Muscle of leg (tissue), 3 donors: ENCODE measurements at regions not wholly inside any gene's neighbourhood (a gene's known extent, or its start where the extent isn't known, plus 50 kb on each side); places are given as distances from the start of the nearest gene placed in this dataset.

Experiments
- DNase-seq: peaks from one replicate; pipeline ENCODE4 v3.0.0; 2013
- H3K27ac ChIP-seq: one replicate; pipeline ENCODE4 v1.5.1; 2013; ENCODE audit warnings: mild to moderate bottlenecking, low read length, control low read depth
- H3K27me3 ChIP-seq: one replicate; pipeline ENCODE4 v1.6.1; 2013; ENCODE audit warnings: low read length; ENCODE audit not compliant: control insufficient read depth, insufficient read depth
- H3K36me3 ChIP-seq: one replicate; pipeline ENCODE4 v1.6.1; 2013; ENCODE audit warnings: low read length; ENCODE audit not compliant: control insufficient read depth, insufficient read depth
- H3K4me1 ChIP-seq: one replicate; pipeline ENCODE4 v1.6.1; 2013; ENCODE audit warnings: low read length; ENCODE audit not compliant: control insufficient read depth, insufficient read depth
- H3K4me3 ChIP-seq: one replicate; pipeline ENCODE4 v1.5.1; 2013; ENCODE audit warnings: low read length, control low read depth
- H3K9me3 ChIP-seq: replicated peaks from 2 replicates; pipeline ENCODE4 v1.6.1; 2013; ENCODE audit warnings: low read depth, low read length; ENCODE audit not compliant: control insufficient read depth
- WGBS: methylation state at CpG from one replicate; pipeline ENCODE4 v1.1.5; 2013; ENCODE audit warnings: missing lambda C conversion rate; ENCODE audit not compliant: insufficient coverage; 5-methylcytosine and 5-hydroxymethylcytosine counted together

DNA sequence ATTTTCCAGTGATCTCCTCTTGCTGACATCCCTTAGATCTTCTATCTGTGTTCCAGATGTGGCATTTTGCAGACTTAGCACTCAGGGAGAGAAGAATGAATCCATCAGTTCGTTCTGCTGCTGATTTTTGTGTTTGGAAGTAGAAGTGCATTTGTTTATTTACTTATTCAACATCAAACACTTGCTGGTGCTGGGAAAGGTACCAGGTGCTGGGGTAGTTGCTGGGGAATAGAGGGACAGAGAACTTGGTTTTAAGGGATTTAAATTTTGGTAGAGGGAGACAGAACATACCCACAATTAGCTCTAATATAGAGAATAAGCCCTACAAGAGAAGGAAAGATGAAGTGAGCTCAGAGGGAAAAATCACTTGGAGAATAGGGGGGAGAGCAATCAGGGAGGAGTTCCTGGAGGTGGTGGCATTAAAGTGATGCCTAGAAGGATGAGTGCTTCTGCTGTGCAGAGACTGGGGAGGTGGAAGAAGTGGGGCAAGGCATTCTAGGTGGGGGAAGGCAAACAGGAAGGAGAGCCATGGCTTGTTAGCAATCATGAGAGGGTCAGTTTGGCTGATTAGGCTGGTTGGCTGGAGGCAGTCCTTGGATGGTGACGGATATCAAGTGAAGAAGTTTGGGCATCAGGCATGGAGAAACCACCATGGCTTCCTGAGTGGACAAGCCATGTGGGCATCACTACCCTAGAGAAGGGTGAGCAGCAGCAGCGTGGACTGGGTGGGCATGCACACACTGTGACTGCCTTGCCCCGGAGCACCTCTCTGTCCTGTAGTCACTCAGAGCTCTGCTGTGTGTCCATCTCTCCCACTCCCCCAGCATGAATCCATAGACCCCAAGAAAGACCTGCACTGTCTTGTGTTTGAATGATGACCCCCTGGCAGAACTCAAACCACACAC is 197.3 kb downstream of the OPA1 start:
- no peak for DNase-seq
- Histone ChIP-seq H3K4me1 (peaks cover 35% of the 10 kb centered on the region), H3K9me3 (no peaks in the 10 kb centered on the region), H3K27ac (no peak overlapping the region), H3K36me3 (no peaks in the 10 kb centered on the region), H3K27me3 (peaks cover 12% of the 10 kb centered on the region), H3K4me3 (no peak overlapping the region)
- WGBS = 94% methylated on average over 3 of the region's 4 CpGs

DNA sequence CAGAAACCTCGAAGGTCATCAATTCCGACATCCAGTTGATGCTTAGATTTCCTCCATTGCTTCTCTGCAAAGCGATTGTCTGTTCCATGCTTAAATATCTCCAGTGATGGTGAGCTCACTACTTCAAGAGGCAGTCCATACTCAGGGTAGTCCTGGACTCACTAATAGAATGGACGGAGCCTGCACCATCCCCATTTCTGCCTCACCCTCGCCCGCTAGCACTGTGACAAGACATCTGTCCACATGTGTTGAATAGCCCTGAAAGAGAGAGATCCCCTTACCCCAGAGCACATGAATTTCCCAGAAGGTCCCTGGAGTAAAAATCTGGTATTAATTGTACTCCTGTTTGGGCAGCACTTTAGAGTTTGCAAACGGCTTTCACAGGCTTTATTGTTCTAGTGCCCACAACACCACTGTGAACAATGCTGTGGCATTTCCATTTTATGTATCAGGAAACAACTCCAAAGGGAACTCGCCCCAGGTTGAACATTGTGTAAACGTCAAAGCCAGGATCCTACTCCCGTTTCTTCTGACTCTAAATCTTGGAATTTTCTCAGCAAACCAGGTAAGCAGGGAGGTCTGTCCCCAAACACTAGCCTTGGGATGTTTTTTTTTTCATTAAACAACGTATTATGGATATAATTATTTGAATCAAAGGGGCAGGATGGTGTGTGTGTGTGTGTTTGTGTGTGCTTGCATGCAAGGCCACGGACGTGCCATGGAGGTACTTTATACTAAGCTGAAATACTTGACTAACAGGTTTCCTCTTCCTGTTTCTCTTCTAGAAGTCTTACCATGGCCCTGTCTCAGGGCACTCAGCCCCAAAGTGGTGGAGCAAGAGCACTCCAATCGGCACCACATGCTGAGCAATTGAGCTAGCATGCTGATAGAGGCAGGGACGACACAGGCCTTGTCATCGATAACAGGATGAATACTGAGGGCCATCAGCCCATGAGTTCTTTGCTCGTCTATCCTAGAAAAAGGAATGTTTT is 198.3 kb downstream of the OPA1 start:
- Histone ChIP-seq H3K4me3 (no peak overlapping the region), H3K4me1 (peaks cover 35% of the 10 kb centered on the region), H3K27me3 (peaks cover 10% of the 10 kb centered on the region), H3K36me3 (no peaks in the 10 kb centered on the region), H3K27ac (no peak overlapping the region), H3K9me3 (no peaks in the 10 kb centered on the region)
- 52% methylated on average over 9 of the region's 17 CpGs for WGBS
- no peak for DNase-seq

DNA sequence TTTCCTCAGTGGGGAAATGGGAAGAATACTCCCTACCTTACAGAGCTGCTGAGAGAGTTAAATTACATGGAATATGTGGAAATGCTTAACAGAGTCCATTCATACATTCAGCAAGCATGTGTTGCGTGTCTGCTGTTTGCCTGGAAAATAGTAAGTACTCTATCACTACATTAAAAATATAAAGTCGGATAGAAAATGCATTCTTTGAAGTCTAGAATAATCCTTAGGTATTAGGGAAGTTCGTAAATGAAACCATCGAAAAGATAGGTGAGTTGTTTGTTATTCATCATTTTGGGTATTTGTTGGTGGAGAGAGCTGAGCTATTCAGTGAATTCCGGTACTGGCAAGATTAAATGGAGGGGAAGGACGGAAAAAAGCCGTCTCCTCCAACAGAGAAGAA is 200.1 kb downstream of the OPA1 start:
- no peaks in the 10 kb centered on the region for H3K36me3 ChIP-seq
- no peak overlapping the region for H3K27ac ChIP-seq
- peaks cover 7% of the 10 kb centered on the region for H3K27me3 ChIP-seq
- no peak for DNase-seq
- no peak overlapping the region for H3K4me3 ChIP-seq
- H3K9me3 ChIP-seq = no peaks in the 10 kb centered on the region
- peaks cover 28% of the 10 kb centered on the region for H3K4me1 ChIP-seq
- 90% methylated on average over 2 of the region's 7 CpGs for WGBS

DNA sequence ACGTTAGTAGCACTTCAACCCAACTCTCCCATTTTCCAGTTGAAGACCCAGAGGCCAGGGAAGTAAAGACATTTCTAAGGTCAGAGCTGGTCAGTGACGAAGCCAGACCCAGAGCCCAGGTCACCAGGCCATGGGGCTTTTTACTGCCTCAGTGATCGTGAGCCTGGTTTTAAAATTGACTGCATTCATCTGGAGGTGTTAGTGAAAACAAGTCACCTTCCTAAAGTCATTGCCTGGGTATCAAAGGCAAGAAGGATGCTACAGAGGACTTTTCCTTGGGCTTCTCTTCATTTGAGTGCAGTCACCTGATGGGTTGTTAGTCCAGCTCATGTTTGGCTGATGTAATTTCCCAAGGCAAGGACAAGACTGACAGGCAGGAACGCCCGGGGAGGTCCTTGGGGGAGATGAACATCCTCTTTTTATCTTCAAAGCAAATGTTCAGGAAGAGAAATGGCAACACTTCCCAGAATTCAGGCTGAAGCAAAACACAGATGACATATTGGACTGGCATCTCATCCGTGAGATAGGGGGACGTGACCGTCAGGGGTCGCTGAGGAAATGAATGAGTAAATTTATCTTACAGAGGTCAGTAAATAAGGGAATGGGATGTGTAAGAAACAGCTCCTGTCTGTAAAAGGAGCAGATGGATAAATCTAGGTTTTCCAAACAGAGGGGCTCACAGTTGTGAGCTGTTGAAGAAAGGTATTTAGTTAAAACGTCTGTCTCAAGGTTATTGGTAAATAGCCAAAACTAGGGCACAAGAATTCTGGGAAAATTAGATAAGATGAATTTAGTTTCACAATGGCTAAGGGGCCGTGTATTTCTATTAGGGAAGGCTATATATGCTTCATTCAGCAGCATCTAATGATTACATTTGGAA is 201.2 kb downstream of the OPA1 start:
- no peak overlapping the region for H3K27ac ChIP-seq
- peaks cover 20% of the 10 kb centered on the region for H3K4me1 ChIP-seq
- no peaks in the 10 kb centered on the region for H3K36me3 ChIP-seq
- 53% methylated on average over 7 of the region's 11 CpGs for whole genome bisulfite sequencing
- no peak for DNase-seq
- no peaks in the 10 kb centered on the region for H3K9me3 ChIP-seq
- no peak overlapping the region for H3K4me3 ChIP-seq
- H3K27me3 ChIP-seq = peaks cover 7% of the 10 kb centered on the region

DNA sequence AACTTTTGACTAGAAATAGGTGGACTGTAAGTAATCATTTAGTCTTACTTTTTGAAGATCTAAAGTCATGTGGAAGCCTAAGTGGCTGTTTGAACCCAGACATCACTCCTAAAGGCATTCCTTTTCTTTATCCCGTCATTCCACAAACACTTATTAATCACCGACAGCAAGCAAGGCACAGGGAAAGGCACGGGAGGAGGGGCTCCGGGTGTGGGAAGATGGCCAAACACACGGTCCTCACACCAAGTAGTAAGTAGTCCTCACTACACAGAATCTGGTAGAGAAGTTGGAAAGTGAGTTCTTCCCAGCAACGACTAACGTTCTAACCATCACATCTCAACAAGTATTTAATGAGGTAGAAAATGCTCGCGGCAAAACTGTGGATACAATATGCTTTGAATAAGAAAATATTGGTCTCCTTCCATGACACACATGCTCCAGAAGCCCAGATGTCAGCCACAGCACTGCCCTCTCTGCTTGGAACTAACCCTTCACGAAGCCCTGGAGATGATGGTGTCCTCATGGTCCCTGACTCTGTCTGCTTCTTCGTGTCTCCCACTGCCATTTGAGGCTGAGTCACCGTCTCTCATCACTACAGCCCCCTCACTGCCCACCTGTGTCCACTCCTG is 202.2 kb downstream of the OPA1 start:
- no peaks in the 10 kb centered on the region for H3K9me3 ChIP-seq
- 84% methylated on average over 3 of the region's 12 CpGs for WGBS
- no peak for DNase-seq
- H3K27me3 ChIP-seq = peaks cover 7% of the 10 kb centered on the region
- H3K36me3 ChIP-seq = no peaks in the 10 kb centered on the region
- peaks cover 15% of the 10 kb centered on the region for H3K4me1 ChIP-seq
- H3K4me3 ChIP-seq = no peak overlapping the region
- no peak overlapping the region for H3K27ac ChIP-seq

DNA sequence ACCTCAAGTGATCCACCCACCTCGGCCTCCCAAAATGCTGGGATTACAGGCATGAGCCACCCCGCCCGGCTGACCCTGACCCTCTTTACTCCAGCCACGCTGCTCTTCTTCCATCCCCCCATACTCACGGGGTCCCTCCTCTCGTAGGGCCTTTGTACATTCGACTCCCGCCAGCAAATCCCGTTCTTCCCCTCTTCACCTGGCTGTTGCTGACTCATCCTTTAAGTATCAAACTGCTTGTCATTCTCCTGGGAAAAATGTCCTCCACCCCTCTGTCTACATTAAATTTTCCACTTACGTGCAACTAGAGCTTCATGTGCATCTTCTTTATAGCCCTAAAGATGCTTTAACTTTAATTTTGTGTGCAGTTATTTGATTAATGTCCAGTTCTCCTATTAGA is 203.1 kb downstream of the OPA1 start:
- Histone ChIP-seq H3K4me3 (no peak overlapping the region), H3K9me3 (no peaks in the 10 kb centered on the region), H3K27me3 (peaks cover 6% of the 10 kb centered on the region), H3K36me3 (no peaks in the 10 kb centered on the region), H3K4me1 (peaks cover 14% of the 10 kb centered on the region), H3K27ac (no peak overlapping the region)
- DNase-seq = no peak
- WGBS = 76% methylated on average over 9 of the region's 10 CpGs

DNA sequence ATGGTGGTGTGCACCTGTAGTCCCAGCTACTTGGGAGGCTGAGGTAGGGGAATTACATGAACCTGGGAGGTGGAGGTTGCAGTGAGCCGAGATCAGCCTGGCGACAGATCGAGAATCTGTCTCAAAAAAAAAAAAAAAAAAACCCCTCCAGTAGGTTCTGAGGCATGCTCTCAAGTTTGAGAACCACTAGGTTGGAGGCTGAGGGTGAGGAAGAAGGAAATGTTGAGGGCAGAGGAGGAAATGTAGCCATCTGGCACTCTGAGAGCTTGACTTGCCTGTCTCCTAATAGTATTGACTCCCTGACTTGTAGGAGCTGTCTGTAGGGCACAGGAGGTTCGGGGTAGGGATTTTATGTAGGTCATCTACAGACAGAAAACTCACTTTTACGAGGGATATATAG is 204.6 kb downstream of the OPA1 start:
- no peak overlapping the region for H3K27ac ChIP-seq
- peaks cover 14% of the 10 kb centered on the region for H3K4me1 ChIP-seq
- H3K4me3 ChIP-seq = no peak overlapping the region
- no peaks in the 10 kb centered on the region for H3K9me3 ChIP-seq
- no peak for DNase-seq
- peaks cover 6% of the 10 kb centered on the region for H3K27me3 ChIP-seq
- WGBS = no CpG with 5 or more reads among the region's 5 CpGs
- no peaks in the 10 kb centered on the region for H3K36me3 ChIP-seq

DNA sequence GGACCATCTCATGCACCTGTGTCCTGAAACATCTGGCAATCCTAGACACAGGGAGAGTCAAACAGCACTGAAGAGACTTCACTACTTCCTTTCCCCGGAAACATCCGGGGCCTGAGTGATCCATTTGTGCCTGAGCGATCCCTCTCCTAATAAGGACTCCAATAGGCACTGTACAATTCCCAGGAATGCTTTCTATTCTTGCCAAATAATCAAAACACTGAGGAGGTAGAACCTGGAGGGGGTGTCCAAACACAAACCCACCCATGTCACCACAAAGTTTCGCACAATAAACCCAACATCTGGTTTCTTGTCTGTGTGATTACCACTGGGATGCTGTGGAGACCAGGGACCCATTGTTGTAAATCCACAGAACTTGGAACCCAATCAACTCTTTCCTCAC is 205.0 kb downstream of the OPA1 start:
- H3K4me3 ChIP-seq = no peak overlapping the region
- 47% methylated on average over 3 of the region's 4 CpGs for WGBS
- peaks cover 14% of the 10 kb centered on the region for H3K4me1 ChIP-seq
- no peak overlapping the region for H3K27ac ChIP-seq
- H3K36me3 ChIP-seq = no peaks in the 10 kb centered on the region
- peaks cover 6% of the 10 kb centered on the region for H3K27me3 ChIP-seq
- H3K9me3 ChIP-seq = no peaks in the 10 kb centered on the region
- peak; percentile 54 for DNase-seq
